Panc1 (cell line): ENCODE measurements at regions not wholly inside any gene's neighbourhood (a gene's known extent, or its start where the extent isn't known, plus 50 kb on each side); places are given as distances from the start of the nearest gene placed in this dataset.

Experiments
- CTCF ChIP-seq: fragments of 450-650 bp; IDR thresholded peaks from 2 replicates; pipeline ENCODE4 v1.5.1; 2017; ENCODE audit warnings: mild to moderate bottlenecking
- TCF7L2 ChIP-seq: IDR thresholded peaks from 2 replicates; pipeline ENCODE4 v1.6.1; 2011; ENCODE audit warnings: mild to moderate bottlenecking, low read depth, low read length, inconsistent platforms

DNA sequence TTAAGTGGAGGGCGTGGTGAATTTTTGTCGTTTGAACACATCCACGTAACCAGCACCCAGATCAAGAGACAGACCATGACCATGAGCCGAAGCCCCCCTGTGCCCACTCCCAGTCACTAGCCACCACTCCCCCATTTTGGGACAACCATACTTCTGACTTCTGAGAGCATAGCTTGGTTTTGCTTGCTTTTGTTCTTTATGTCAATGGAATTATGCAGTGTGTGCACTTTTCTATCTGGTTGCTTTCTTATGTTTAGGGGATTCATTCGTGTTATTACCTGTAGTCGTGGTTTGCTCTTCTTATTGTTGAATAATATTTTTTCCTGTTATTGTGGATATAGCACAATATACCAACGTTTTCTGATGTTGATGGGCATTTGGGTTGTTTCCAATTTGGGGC is 141.7 kb downstream of the GLI2 start:
- TF ChIP-seq CTCF (no peak), TCF7L2 (no peak)
